ENCODE measurements at regions not wholly inside any gene's neighbourhood (a gene's known extent, or its start where the extent isn't known, plus 50 kb on each side); places are given as distances from the start of the nearest gene placed in this dataset.
"Not testable (repeated sequence)": the region's sequence is repeated elsewhere in the genome, so short reads cannot be mapped to it uniquely, and the experiment has no call there.

DNA sequence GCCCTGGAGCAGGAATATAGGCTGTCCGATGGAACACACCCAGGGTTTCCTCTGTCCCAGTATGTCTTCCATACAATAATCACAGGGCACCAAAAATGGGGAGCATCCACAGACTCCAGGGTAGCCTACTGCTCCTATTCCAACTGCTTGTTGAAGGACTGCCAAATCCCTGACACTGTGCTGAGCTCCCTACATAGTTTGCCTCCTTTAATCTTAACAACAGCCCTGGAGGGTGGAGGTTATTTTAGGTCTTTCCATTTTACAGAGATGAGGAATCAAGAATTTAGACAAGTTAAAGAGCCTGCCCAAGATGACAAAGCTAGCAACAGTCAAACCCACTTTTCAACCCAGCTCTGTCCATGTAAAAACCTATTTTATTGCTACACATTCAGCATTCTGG is 790.4 kb downstream of the DIAPH3 start:
- DNase-seq, result no peak

DNA sequence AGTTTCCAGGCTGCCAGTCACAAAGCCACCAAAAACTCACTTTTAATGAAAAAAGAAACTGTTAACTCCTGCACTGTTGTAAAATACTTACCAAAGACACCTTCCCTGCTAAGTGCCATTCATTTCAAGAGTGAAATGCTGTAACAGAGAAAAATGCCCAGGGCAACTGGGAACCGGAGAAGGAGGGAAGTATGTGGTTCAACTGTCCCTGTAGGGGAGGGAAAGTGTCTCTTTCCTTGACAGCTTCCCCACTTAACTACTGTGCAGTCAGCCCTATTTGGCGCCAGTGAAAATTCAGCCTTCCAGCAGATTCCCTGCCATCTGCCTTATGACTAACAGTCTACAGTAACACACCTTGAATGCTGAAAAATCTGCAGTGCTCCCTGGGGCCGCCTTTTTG is 789.0 kb downstream of the DIAPH3 start:
- DNase-seq, result no peak

GRCh38 chr13:59384154-59384553 is 779.6 kb downstream of the DIAPH3 start:
- no peak for DNase-seq

GRCh38 chr13:59391696-59392095 is 772.0 kb downstream of the DIAPH3 start:
- DNase-seq, result peak; percentile 74

GRCh38 chr13:59392328-59392727 is 771.4 kb downstream of the DIAPH3 start:
- no peak for DNase-seq

- no peak for DNase-seq
Measured at GRCh38 chr13:59394496-59394895, 769.2 kb downstream of the DIAPH3 start.

- no peak for DNase-seq
Measured at GRCh38 chr13:59398127-59398526, 765.6 kb downstream of the DIAPH3 start.

DNA sequence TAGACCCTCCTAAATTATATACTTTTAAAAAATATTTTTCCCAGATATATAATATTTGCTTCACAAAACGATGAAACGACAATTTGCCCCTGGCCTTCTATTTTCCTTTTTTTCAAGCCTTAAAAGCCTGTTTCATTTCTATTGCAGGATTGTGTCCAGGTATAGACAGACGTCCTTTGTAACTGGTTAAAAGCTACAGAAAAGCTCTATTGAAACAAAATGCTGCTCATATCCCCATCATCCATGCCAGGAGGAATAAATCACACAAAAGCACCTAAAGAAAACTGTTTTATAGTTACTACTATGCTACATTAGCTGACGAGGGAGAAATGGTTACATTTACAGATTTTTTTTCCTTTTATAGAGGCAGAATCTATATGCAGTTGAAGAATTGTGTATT is 765.1 kb downstream of the DIAPH3 start:
- no peak for DNase-seq

GRCh38 chr13:59399513-59399912 is 764.2 kb downstream of the DIAPH3 start:
- DNase-seq, result no peak

- DNase-seq, result no peak
Measured at GRCh38 chr13:59404331-59404730, 759.4 kb downstream of the DIAPH3 start.

DNA sequence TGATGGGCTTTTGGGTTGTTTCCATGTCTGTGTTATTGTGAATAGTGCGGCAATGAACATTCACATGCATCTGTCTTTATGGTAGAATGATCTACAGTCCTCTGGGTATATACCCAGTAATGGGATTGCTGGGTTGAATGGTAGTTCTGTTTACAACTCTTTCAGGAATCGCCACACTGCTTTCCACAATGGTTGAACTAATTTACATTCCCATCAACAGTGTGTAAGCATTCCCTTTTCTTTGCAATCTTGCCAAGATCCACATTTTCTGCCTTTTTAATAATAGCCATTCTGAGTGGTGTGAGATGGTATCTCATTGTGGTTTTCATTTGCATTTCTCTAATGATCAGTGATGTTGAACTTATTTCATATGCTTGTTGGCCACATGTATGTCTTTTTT is 756.5 kb downstream of the DIAPH3 start:
- not testable (repeated sequence) for DNase-seq

DNA sequence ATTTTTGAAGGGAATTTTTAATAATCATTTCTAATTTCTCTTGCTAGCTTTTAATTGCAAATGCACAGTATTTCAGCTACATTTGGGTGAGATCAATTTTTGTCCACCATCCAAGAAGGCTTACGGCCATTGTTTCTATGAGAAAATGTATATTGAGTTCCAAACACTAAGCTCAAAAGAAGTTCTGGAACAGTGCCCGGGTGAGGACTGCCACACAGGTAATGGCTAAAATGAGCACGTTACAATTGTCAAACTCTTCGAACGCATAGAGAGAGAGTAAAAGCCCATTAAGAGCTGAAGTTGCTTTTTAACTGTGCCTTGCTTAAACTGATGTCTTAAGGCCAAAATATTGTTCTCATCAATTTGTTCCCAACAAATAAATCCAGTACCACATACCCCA is 755.0 kb downstream of the DIAPH3 start:
- DNase-seq, result no peak

GRCh38 chr13:59409211-59409610 is 754.5 kb downstream of the DIAPH3 start:
- no peak for DNase-seq

GRCh38 chr13:59409634-59410200 is 754.0 kb downstream of the DIAPH3 start:
- no peak for DNase-seq

DNA sequence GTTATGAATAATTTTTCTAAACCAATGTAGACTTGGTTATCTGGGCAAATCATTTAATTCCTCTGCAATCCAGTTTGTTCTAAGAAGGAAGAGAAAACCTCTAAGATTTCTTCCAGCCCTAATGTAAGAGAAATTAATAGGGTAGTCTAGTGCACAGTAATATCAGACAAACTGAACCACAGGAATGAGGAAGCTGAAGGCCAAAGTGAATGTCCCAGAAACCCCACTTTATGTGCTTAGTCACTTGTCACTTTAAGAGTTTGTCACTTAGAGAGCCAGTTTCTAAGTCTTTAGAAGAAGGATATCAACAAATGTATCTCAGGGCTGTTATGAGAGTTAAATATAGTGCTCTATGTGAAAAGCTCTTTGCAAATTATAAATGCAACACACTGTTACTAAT is 750.6 kb downstream of the DIAPH3 start:
- no peak for DNase-seq

- DNase-seq, result no peak
Measured at GRCh38 chr13:59414006-59414405, 749.7 kb downstream of the DIAPH3 start.

GRCh38 chr13:59415498-59415897 is 748.2 kb downstream of the DIAPH3 start:
- no peak for DNase-seq

- DNase-seq, result no peak
Measured at GRCh38 chr13:59416561-59416960, 747.2 kb downstream of the DIAPH3 start.

DNA sequence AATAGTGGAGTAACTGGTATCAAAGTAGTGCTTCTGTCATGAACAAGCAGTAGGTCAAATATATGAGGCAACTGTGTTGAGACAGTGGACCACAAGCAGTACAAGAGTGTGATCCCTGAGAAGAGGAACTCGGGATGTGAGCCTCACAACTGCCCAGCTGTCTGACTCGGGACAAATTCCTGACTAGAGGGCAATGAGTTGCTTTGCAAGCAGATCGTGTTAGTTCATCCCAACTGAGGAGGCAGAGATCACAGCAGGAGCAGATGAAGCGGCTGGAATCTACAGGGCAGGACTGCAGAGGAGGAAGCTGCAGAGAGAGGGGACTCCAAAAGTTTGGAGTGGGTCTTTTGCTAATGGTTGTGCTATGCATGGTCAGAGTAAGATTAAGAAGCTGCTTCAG is 741.1 kb downstream of the DIAPH3 start:
- no peak for DNase-seq

DNA sequence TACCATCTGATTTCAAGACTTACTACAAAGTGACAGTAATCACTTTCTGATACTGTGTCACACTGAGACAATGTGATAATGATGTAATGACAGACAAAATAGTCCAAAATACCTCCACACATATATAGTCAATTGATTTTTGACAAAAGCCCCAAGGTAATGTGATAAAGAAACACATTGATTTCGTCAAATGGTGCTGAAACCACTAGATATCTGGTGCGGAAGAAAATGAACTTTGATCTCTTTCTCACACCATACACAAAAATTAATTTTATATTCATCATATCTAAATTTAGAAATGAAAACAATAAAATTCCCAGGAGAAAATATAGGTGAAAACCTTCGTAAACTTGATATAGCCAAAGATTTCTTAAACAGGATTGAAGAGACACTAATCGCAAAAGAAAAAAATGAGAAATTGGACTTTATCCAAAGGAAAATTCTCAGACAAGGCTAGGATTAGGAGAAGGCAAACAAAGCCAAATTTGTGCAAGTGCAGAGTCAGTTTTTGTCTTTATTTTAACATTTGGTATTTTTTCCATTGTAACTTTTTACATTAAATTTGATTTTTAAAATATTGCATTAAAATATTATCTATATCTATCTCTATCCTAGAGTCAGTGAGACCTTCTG is 739.9 kb downstream of the DIAPH3 start:
- no peak for DNase-seq

DNA sequence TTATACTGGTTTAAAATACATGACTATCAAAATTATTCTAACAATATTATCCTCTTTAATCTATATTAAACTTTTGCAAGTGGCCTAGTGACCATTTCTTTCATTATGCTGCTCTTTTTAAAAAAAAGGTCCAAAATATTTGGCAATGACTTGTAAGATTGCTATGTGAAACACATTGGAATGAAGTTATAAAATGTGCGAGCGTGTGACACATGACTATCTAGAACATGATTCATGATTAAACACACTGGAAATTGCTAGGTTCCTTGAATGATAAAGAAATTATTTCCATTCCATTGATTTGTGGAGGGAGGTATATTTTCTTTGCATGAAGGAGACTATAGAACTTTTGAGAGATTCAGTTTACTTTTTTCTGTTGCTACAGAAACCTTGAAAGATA is 739.1 kb downstream of the DIAPH3 start:
- no peak for DNase-seq

- no peak for DNase-seq
Measured at GRCh38 chr13:59425211-59425741, 738.5 kb downstream of the DIAPH3 start.

DNA sequence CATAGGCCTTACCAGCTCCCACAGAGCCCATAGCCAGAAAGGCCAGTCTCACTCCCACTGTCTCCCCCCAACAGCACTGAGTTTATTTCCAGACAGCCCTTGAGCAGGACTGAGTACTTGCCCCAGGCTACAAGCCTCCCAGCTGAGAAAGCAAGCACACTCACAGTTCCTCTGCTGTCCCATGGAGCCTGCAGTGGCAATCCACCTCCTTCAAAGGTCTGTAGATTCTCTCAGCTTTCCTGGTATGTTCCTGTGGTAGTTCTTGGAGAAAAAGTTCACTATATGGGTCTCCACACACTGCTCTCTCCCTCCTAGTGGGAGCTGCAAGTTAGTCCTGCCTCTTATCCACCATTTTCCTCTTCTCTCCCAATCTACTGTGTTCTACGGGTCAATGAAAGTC is 728.7 kb downstream of the DIAPH3 start:
- DNase-seq, result no peak

- peak; percentile 68 for DNase-seq
Measured at GRCh38 chr13:59437544-59438301, 726.0 kb downstream of the DIAPH3 start.

Measured in NCI-H146 (cell line).